ENCODE measurements at regions not wholly inside any gene's neighbourhood (a gene's known extent, or its start where the extent isn't known, plus 50 kb on each side); places are given as distances from the start of the nearest gene placed in this dataset.

DNA sequence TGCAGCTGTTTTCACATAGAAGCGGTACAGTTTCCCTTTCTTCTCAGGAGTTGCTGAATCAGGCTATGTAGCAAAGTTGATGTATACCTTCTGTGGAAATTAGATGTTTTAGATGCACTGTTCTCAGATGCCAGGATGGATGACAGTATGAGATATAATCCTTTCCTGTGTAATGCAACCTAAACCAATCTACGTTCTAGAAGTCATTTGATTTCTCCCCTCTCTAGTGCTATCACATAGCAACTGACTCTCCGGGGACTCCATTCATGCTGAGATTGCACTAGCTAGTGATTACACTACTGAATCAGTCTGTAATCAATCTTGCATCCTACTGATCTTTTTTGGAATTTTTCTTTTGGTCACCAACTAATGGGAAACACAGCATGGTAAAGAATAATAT is 1881.7 kb downstream of the PCDH7 start:
- no peaks in the 10 kb centered on the region for H3K27me3 ChIP-seq (replicated peaks in 1 of 4; ENCODE audit: control insufficient read depth in 3 of 4, extremely low read depth in 1 of 4, insufficient read depth in 3 of 4, low read length in 3 of 4)
- H3K56ac ChIP-seq (replicated peaks; ENCODE audit: insufficient read length, low read depth, low read length): no peak overlapping the region
- no peaks in the 10 kb centered on the region for H3K4me1 ChIP-seq (replicated peaks in 1 of 4; ENCODE audit: control insufficient read depth in 3 of 4, insufficient read depth in 4 of 4, low read length in 3 of 4)
- WGBS, 2 experiments (ENCODE audit: extremely low coverage in 1 of 2, insufficient coverage in 1 of 2, insufficient read length in 1 of 2, insufficient replicate concordance in 2 of 2, low coverage in 1 of 2, low lambda C conversion rate in 2 of 2, missing lambda C conversion rate in 1 of 2): 90% methylated on average over 3 of the region's 3 CpGs; no CpG with 5 or more reads in 1 of the 2 experiments
- H3K79me2 ChIP-seq (ENCODE audit: control insufficient read depth in 1 of 2, insufficient read depth in 2 of 2, low read length in 2 of 2): no peaks in the 10 kb centered on the region
- FAIRE-seq (no peak), DNase-seq (ENCODE audit: low read depth in 1 of 2, low spot score in 2 of 2) (no peak)
- no peaks in the 10 kb centered on the region for H4K20me1 ChIP-seq (replicated peaks in 1 of 2; ENCODE audit: control insufficient read depth in 1 of 2, insufficient read depth in 2 of 2, low read length in 2 of 2)
- H3K4ac ChIP-seq (replicated peaks; ENCODE audit: insufficient read length, low read depth, low read length): no peak overlapping the region
- POLR2A ChIA-PET (ENCODE audit: partially characterized antibody): no interaction called here
- H3K79me1 ChIP-seq (ENCODE audit: low read depth, low read length): no peaks in the 10 kb centered on the region
- no peak overlapping the region for H3K9ac ChIP-seq (replicated peaks in 1 of 4; ENCODE audit: extremely low read depth in 1 of 4, low read depth in 3 of 4, low read length in 3 of 4)
- H3K18ac ChIP-seq (ENCODE audit: extremely low read depth, low read length): no peak overlapping the region
- H2BK15ac ChIP-seq (ENCODE audit: low read length): no peak overlapping the region
- H3K27ac ChIP-seq (ENCODE audit: low read depth, low read length): no peak overlapping the region
- TF ChIP-seq KDM1A (IDR thresholded peaks at IDR 0.05; ENCODE audit: borderline replicate concordance, low read length): no peak
- H3K23me2 ChIP-seq (ENCODE audit: low read depth, low read length): no peaks in the 10 kb centered on the region
- no peak overlapping the region for H2BK5ac ChIP-seq (ENCODE audit: low read depth, low read length)
- no peak overlapping the region for H2AK5ac ChIP-seq (ENCODE audit: low read depth, low read length)
- H2BK120ac ChIP-seq (replicated peaks; ENCODE audit: low read depth, low read length): no peak overlapping the region
- no peak overlapping the region for H3K23ac ChIP-seq (ENCODE audit: insufficient read length)
- H2BK12ac ChIP-seq (ENCODE audit: low read depth, low read length): no peak overlapping the region
- no peak overlapping the region for H2AFZ ChIP-seq (ENCODE audit: low read length)
- no peak overlapping the region for H3K4me2 ChIP-seq (ENCODE audit: insufficient read depth in 1 of 2, low read depth in 2 of 2, low read length in 2 of 2)
- no peaks in the 10 kb centered on the region for H3K36me3 ChIP-seq (ENCODE audit: control insufficient read depth in 2 of 4, insufficient read depth in 4 of 4, low read length in 3 of 4)
- no peaks in the 10 kb centered on the region for H3K9me3 ChIP-seq (ENCODE audit: insufficient read depth in 2 of 2, low read depth in 1 of 2, low read length in 1 of 2)
- H4K8ac ChIP-seq (ENCODE audit: extremely low read depth, insufficient read depth, low read length): no peak overlapping the region
- no peak overlapping the region for H4K5ac ChIP-seq (ENCODE audit: insufficient read length, low read depth, low read length)
- H4K91ac ChIP-seq (replicated peaks; ENCODE audit: insufficient read length, low read length): no peak overlapping the region
- no peak overlapping the region for H3K14ac ChIP-seq (ENCODE audit: insufficient read length)
- H3K4me3 ChIP-seq (ENCODE audit: extremely low read depth in 1 of 4, insufficient read depth in 2 of 4, low read depth in 3 of 4, low read length in 4 of 4): no peak overlapping the region
- H2BK20ac ChIP-seq (ENCODE audit: low read length): no peak overlapping the region
- CTCF ChIA-PET (ENCODE audit: partially characterized antibody): no interaction called here
